Astrocyte of the cerebellum (primary cell): ENCODE measurements at regions not wholly inside any gene's neighbourhood (a gene's known extent, or its start where the extent isn't known, plus 50 kb on each side); places are given as distances from the start of the nearest gene placed in this dataset.
"Not testable (repeated sequence)": the region's sequence is repeated elsewhere in the genome, so short reads cannot be mapped to it uniquely, and the experiment has no call there.

Source experiments
- DNase-seq: peaks from one replicate; pipeline ENCODE4 v3.0.0-alpha.2; 2011; ENCODE audit warnings: low read depth
- H3K4me3 ChIP-seq: 2 replicates; pipeline ENCODE4 v1.5.1; 2011; ENCODE audit warnings: mild to moderate bottlenecking, low read depth, low read length, moderate library complexity
- CTCF ChIP-seq: IDR thresholded peaks from 2 replicates; pipeline ENCODE4 v1.5.1; 2012; ENCODE audit warnings: low read length, low read depth, moderate library complexity, mild to moderate bottlenecking; ENCODE audit errors: missing control alignments
- in situ Hi-C: cut with HindIII; loops from 2 replicates; pipeline ENCODE4 v1.10.0; 2017; ENCODE audit warnings: low sequenced_read_pairs

GRCh38 chr6:85866758-85867401, 224.2 kb upstream of the SYNCRIP start:
- DNase-seq, result no peak
- no peak overlapping the region for H3K4me3 ChIP-seq
- TF ChIP-seq CTCF, result no peak
- in situ Hi-C loops, result no loop called here

- peak overlapping the region; percentile 43 for H3K4me3 ChIP-seq
- no peak for TF ChIP-seq CTCF
- in situ Hi-C loops, result no loop called here
- no peak for DNase-seq
Observed at GRCh38 chr6:85866370-85866730, 223.7 kb upstream of the SYNCRIP start.

GRCh38 chr6:85865420-85866369, 223.0 kb upstream of the SYNCRIP start:
- peak overlapping the region; percentile 43 for H3K4me3 ChIP-seq
- TF ChIP-seq CTCF, result no peak
- in situ Hi-C loops, result no loop called here
- DNase-seq, result peak; percentile 77

DNA sequence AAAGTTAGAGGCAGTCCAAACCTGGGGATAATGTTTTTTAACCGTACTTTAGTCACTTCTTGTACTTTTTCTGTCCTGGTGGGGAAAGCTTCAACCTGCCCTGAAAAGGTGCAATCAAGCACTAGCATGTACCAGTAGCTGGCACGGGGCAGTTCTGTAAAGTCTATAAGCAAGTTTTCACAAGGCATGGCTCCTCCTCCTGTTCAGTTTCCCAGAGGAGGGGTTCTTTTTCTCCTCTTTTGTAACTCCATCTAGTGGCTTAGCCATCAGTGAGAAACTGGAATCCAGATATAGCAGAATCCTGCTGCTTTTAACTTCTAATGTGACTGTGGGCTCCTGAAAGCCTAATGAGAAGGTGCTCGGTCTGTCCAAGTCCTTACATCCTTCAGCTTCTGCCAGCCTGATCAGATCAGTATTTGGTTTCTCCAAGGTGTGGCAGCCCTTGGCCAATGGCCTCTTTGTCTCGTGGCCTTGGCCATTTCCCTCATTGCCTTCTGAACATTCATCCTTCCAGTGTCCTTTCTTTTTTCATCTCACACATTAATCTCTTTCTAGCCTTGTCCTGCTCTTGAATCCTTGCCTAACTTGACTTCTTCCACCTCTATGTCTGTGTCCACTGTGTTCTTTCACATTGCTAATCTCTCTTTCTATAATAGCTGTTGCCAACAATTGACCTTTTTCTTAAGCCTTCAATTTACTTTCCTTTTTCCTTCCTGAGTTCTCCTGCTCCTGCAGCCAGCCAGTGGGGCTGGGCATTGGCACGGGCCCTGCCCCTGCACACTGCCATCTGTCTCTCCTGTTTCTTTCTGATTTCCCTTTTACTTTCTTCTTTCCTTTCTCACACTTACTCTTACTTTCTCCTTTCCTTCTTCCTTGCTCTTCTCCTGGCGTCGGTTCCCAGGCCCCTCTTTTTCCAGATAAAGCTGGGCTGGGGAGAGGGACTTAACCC, 222.0 kb upstream of the SYNCRIP start:
- peak; percentile 25 for TF ChIP-seq CTCF
- in situ Hi-C loops, result no loop called here
- H3K4me3 ChIP-seq, result no peak overlapping the region
- DNase-seq, result no peak

- in situ Hi-C loops, result no loop called here
- no peak overlapping the region for H3K4me3 ChIP-seq
- no peak for DNase-seq
- no peak for TF ChIP-seq CTCF
Observed at GRCh38 chr6:85856235-85856634, 213.5 kb upstream of the SYNCRIP start.

GRCh38 chr6:85838351-85839119, 195.8 kb upstream of the SYNCRIP start:
- in situ Hi-C loops, DNase-seq: not testable (repeated sequence)

More at GRCh38 chr6:85838351-85839119, 195.8 kb upstream of the SYNCRIP start:
- not testable (repeated sequence) for H3K4me3 ChIP-seq
